ENCODE measurements at regions not wholly inside any gene's neighbourhood (a gene's known extent, or its start where the extent isn't known, plus 50 kb on each side); places are given as distances from the start of the nearest gene placed in this dataset.

DNA sequence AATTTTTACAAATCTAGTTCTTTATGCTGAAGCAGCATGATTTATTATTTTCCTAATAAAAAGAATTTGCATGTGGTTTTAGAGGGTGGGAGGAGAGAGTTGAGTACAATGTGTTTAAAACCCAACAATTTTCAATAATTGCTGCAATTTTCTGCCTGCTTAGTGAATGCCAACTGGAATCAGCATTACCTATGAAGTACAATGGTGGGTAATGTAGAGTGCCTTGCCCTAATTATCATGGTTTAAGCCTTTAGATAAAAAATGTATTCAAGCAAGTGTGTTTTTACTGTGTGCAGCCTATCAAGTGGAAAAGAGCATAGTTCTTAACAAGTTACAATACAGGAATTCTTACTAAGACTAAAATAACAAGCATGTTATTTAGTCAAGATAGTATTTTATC, 77.9 kb upstream of the ANKRD50 start:
- TF ChIP-seq, protein P1, sequence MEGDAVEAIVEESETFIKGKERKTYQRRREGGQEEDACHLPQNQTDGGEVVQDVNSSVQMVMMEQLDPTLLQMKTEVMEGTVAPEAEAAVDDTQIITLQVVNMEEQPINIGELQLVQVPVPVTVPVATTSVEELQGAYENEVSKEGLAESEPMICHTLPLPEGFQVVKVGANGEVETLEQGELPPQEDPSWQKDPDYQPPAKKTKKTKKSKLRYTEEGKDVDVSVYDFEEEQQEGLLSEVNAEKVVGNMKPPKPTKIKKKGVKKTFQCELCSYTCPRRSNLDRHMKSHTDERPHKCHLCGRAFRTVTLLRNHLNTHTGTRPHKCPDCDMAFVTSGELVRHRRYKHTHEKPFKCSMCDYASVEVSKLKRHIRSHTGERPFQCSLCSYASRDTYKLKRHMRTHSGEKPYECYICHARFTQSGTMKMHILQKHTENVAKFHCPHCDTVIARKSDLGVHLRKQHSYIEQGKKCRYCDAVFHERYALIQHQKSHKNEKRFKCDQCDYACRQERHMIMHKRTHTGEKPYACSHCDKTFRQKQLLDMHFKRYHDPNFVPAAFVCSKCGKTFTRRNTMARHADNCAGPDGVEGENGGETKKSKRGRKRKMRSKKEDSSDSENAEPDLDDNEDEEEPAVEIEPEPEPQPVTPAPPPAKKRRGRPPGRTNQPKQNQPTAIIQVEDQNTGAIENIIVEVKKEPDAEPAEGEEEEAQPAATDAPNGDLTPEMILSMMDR (conservative IDR thresholded peaks at IDR 0.05; ENCODE audit: low read depth, low read length), result no peak
- TF ChIP-seq POLR2A (IDR thresholded peaks at IDR 0.05; ENCODE audit: low read depth, low read length) (no peak), BHLHE40 (IDR thresholded peaks at IDR 0.05; ENCODE audit: low read depth, low read length) (no peak), FOS (IDR thresholded peaks at IDR 0.05; ENCODE audit: low read depth, low read length) (no peak)

Measured in IMR-90 (cell line).